ENCODE measurements at regions not wholly inside any gene's neighbourhood (a gene's known extent, or its start where the extent isn't known, plus 50 kb on each side); places are given as distances from the start of the nearest gene placed in this dataset.

DNA sequence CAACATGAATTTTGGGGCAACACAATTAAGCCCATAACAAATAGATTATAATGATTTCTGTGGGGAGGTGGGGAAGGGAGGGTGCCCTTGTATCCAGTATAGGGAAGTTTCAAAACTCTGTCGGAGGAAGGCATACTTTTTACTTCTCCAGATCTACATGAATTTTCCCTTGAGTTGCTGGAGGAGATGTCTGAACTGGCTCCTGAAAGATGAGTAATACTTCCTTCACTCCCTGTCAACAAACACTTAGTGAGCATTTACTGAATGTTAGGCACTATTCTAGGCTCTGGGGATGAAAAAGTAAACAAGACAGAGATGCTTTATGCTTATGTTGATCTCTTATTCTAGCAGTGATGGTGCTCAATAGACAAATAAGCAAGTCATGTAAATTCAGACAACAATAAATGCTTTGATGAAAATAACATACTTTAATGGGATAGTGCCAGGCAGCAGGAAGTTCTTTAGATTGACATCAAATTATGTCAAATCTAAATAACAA lies 197.9 kb upstream of the ANKH start:
- DNase-seq (ENCODE audit: low read depth), result no peak
- in situ Hi-C loops (cut with HindIII; ENCODE audit: low sequenced_read_pairs), result no loop called here
- TF ChIP-seq, protein P1, sequence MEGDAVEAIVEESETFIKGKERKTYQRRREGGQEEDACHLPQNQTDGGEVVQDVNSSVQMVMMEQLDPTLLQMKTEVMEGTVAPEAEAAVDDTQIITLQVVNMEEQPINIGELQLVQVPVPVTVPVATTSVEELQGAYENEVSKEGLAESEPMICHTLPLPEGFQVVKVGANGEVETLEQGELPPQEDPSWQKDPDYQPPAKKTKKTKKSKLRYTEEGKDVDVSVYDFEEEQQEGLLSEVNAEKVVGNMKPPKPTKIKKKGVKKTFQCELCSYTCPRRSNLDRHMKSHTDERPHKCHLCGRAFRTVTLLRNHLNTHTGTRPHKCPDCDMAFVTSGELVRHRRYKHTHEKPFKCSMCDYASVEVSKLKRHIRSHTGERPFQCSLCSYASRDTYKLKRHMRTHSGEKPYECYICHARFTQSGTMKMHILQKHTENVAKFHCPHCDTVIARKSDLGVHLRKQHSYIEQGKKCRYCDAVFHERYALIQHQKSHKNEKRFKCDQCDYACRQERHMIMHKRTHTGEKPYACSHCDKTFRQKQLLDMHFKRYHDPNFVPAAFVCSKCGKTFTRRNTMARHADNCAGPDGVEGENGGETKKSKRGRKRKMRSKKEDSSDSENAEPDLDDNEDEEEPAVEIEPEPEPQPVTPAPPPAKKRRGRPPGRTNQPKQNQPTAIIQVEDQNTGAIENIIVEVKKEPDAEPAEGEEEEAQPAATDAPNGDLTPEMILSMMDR (IDR thresholded peaks at IDR 0.05; ENCODE audit: low read depth, low read length, missing control alignments), result no peak

DNA sequence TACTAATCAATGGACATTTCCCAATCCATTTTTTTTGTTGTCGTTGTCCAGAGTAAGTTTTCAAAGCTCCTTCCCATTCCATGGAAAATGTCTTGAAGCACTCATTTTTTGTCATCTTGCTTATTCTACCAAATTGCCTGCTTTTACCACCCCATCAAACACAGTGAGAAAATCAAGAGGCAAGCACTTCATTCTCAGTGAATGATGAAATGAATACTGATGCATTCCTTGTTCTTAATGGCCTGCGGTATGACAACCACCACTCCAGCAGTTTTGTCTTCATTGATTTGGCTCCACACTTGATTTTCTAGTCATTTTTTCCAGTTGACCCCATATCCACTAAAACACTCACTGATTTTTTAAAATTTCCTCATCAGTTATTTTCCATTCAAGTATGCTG lies 193.5 kb upstream of the ANKH start:
- in situ Hi-C loops (cut with HindIII; ENCODE audit: low sequenced_read_pairs), result no loop called here
- DNase-seq (ENCODE audit: low read depth), result no peak
- TF ChIP-seq, protein P1 (IDR thresholded peaks at IDR 0.05; ENCODE audit: low read depth, low read length, missing control alignments), result no peak

More for the DNA sequence above, 197.9 kb upstream of the ANKH start:
- no peak overlapping the region for H3K4me3 ChIP-seq (ENCODE audit: low read depth, low read length)

DNA sequence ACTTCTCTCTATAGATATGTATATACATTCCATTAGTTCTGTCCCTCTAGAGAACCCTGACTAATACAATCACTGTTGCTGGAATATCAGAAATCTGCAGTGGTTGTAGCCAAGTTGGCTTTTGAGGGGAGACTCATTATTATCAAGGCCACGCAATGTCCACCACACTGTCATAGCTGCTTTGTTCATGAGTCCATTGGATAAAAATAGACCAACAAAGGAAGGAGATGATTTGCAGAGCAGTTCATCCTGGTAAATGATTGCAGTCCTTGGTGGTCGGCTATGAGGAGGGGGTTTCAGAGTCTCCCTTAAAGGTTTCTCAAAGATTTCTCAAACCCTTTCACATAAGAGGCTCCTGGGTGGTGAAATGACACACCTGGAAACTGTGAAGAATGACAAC lies 192.8 kb upstream of the ANKH start:
- in situ Hi-C loops (cut with HindIII; ENCODE audit: low sequenced_read_pairs), result no loop called here
- no peak overlapping the region for H3K4me3 ChIP-seq (ENCODE audit: low read depth, low read length)
- DNase-seq (ENCODE audit: low read depth), result no peak
- TF ChIP-seq, protein P1 (IDR thresholded peaks at IDR 0.05; ENCODE audit: low read depth, low read length, missing control alignments), result no peak

More for the DNA sequence above, 193.5 kb upstream of the ANKH start:
- no peak overlapping the region for H3K4me3 ChIP-seq (ENCODE audit: low read depth, low read length)

DNA sequence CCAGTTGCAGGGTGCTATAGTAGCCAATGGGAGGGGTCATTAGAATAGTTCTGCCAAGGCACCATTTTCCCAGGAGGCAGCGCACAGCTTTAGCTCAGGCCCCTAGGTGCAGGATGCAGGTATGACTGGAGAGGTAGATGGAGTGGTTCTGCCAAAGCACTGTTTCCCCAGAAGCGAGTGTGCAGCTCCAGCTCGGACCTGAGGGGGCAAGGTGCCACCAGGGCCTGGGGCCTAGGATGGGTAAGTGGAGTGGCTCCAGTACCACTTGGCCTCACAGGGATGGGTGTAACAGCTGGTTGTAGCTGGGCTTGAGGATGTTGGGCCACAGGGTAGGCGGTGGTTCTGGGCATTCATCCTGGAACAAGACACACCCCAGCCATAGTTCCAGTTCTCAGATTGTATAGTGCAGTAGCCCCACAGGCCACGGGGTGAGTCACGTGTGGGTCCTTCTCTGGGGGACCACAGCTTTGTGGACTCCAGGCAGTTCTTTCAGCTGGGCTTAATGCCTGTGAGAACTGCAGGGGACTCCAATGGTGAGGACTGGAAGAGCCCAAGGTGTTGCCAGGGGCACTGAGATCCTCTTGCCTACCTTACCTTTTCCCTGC lies 185.5 kb upstream of the ANKH start:
- TF ChIP-seq, protein P1 (IDR thresholded peaks at IDR 0.05; ENCODE audit: low read depth, low read length, missing control alignments), result no peak
- H3K4me3 ChIP-seq (ENCODE audit: low read depth, low read length), result no peak overlapping the region
- DNase-seq (ENCODE audit: low read depth), result no peak
- in situ Hi-C loops (cut with HindIII; ENCODE audit: low sequenced_read_pairs), result no loop called here

DNA sequence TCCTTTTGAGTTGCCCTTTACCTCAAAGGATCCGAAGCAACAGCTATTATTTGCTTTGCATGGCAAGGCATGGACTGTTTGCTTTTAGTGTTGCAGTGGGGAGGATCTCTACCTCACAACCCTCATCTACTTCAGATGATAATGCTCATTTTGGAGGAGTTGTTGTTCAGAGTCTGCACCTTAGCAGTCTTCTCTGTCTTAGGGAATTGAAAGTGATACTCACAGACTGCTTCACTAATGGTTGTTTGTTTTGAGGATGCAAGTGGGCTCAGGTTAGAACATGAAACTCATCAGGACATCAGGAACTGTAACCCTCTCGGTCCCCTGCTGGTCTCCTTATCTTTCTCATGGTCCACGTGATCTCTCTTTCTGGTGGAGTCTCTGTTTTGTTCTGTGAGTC lies 172.9 kb upstream of the ANKH start:
- DNase-seq (ENCODE audit: low read depth), result no peak
- in situ Hi-C loops (cut with HindIII; ENCODE audit: low sequenced_read_pairs), result no loop called here
- H3K4me3 ChIP-seq (ENCODE audit: low read depth, low read length), result no peak overlapping the region
- TF ChIP-seq, protein P1 (IDR thresholded peaks at IDR 0.05; ENCODE audit: low read depth, low read length, missing control alignments), result no peak

DNA sequence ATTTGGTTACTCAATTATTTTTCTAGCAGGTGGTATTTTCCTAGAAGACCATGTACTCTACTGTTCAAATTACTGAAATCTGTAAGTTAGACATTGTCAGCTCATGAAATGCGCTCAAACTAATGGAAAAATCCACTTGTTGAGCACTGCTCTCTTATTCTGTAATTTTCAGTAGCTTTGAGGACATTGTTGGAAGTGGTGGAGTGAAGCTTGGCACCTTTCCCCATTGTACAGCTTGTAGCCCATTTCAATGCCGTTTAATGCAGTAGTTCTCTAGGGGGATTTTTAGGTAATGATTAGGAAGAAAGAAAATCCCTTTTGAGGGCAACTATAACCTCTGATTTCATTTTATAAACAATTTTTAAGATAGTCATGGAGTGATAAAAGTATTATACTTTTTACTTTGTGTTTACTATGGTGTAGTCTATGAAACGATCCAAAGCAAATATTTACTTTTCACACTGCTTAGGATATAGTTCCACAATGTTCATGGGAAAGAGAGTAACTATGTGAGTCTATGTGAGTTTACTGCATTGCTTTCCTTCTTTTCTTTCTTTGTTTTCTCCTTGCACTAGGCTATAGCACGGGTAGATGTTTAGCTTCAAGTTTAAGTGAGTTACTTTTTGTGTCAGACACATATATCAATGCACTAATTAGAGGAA lies 165.8 kb upstream of the ANKH start:
- TF ChIP-seq, protein P1 (IDR thresholded peaks at IDR 0.05; ENCODE audit: low read depth, low read length, missing control alignments), result no peak
- H3K4me3 ChIP-seq (ENCODE audit: low read depth, low read length), result no peak overlapping the region
- in situ Hi-C loops (cut with HindIII; ENCODE audit: low sequenced_read_pairs), result no loop called here
- DNase-seq (ENCODE audit: low read depth), result no peak
